ENCODE measurements at regions not wholly inside any gene's neighbourhood (a gene's known extent, or its start where the extent isn't known, plus 50 kb on each side); places are given as distances from the start of the nearest gene placed in this dataset.

GRCh38 chrX:40868868-40869267, 133.5 kb upstream of the MED14 start:
- TF ChIP-seq CTCF (IDR thresholded peaks at IDR 0.05 in 4 of 5, conservative IDR thresholded peaks at IDR 0.05 in 1 of 5), result no peak
- no peak for TF ChIP-seq POLR2A (IDR thresholded peaks at IDR 0.05)

Data from gastrocnemius medialis (tissue), 4 donors.